PFSK-1 (cell line): ENCODE measurements at regions not wholly inside any gene's neighbourhood (a gene's known extent, or its start where the extent isn't known, plus 50 kb on each side); places are given as distances from the start of the nearest gene placed in this dataset.

Experiments
- FOXP2 ChIP-seq: optimal IDR thresholded peaks from 2 replicates; pipeline ENCODE3; 2011; ENCODE audit warnings: borderline replicate concordance, control low read depth, inconsistent platforms; ENCODE audit not compliant: insufficient read depth; ENCODE audit errors: extremely low read length, extremely low read depth
- POLR2AphosphoS5 ChIP-seq: IDR thresholded peaks from 2 replicates; pipeline ENCODE4 v1.6.1; 2012; ENCODE audit warnings: low read depth, mild to moderate bottlenecking, control low read depth, low read length, moderate library complexity
- SIN3A ChIP-seq: IDR thresholded peaks from 2 replicates; pipeline ENCODE4 v1.6.1; 2012; ENCODE audit warnings: mild to moderate bottlenecking, low read length, moderate library complexity, borderline replicate concordance; ENCODE audit not compliant: insufficient read depth
- TAF1 ChIP-seq: IDR thresholded peaks from 2 replicates; pipeline ENCODE4 v1.6.1; 2012; ENCODE audit warnings: low read length, control low read depth, borderline replicate concordance; ENCODE audit not compliant: insufficient read depth
- TF ChIP-seq, protein P1 (sequence below), 2 experiments: IDR thresholded peaks; 2 replicates each; pipeline versions ENCODE4 v1.6.1 to v1.8.0; 2011 to 2012; ENCODE audit warnings: low read depth in 2 of 2, low read length in 2 of 2, control low read depth in 1 of 2, inconsistent platforms in 1 of 2, mild to moderate bottlenecking in 1 of 2, moderate library complexity in 1 of 2; ENCODE audit not compliant: insufficient read depth in 1 of 2

DNA sequence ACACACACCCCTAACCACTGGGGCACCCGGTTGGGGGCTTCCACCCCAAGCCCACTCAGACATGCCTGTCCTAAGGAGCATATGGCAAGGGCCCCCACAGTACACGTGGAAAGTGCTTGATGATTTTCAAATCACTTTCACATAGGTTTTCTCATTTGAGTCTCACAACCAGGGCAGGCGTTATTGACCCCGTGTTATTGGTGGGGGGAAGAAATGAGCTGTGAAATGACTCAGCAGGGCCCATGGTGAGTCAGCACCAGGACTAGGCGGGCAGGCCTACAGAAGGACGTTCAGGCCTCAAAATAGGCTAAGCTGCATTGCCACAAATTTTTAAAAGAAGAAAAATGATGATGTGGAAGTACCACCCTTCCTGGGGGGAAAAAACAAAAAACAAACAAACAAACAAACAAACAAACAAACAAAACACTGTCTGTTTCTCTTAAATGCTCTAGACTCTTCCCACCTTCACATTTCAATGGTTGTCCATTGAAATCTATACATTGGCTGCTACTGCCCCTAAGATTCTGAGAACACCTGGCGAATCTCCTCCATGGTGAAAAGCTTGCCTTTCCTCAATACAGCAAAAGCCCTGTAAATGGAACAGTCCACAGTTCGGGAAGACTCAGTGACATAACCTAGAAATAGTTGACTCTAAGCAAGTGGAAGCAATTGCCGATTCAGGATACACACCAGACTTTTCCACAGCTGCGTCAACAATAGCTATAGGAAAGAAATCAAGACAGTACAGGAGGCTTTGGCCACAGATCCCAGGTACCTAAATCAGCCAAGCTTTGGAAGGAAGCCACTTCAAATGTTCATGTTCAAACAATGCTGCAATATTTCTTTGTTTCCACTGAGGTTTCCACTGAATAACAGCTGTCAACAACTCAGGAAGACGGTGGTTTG, 234.7 kb downstream of the TOMM20 start:
- TF ChIP-seq POLR2AphosphoS5, result no peak

DNA sequence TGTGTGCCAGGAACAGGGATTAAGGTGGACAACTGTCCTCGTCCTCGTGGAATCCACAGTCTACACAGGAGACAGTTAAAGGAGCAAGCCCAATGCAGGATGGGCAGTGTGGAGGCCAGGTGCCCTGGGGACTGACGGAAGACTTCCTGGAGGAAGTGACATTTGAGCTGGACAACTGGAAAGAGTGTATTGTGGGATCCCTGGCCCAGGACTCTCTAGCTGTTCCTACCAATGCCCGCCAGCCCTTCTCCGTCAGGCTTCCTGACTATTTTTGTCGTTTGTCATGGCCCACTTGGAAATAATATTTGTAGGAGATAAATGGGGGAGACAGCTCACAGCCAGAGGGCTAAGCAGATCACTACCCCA, 235.3 kb downstream of the TOMM20 start:
- TF ChIP-seq TAF1 (no peak), FOXP2 (no peak), POLR2AphosphoS5 (no peak), SIN3A (no peak)
- TF ChIP-seq, protein P1, sequence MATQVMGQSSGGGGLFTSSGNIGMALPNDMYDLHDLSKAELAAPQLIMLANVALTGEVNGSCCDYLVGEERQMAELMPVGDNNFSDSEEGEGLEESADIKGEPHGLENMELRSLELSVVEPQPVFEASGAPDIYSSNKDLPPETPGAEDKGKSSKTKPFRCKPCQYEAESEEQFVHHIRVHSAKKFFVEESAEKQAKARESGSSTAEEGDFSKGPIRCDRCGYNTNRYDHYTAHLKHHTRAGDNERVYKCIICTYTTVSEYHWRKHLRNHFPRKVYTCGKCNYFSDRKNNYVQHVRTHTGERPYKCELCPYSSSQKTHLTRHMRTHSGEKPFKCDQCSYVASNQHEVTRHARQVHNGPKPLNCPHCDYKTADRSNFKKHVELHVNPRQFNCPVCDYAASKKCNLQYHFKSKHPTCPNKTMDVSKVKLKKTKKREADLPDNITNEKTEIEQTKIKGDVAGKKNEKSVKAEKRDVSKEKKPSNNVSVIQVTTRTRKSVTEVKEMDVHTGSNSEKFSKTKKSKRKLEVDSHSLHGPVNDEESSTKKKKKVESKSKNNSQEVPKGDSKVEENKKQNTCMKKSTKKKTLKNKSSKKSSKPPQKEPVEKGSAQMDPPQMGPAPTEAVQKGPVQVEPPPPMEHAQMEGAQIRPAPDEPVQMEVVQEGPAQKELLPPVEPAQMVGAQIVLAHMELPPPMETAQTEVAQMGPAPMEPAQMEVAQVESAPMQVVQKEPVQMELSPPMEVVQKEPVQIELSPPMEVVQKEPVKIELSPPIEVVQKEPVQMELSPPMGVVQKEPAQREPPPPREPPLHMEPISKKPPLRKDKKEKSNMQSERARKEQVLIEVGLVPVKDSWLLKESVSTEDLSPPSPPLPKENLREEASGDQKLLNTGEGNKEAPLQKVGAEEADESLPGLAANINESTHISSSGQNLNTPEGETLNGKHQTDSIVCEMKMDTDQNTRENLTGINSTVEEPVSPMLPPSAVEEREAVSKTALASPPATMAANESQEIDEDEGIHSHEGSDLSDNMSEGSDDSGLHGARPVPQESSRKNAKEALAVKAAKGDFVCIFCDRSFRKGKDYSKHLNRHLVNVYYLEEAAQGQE (IDR thresholded peaks at IDR 0.05; ENCODE audit: insufficient read depth in 1 of 2, low read depth in 2 of 2, low read length in 2 of 2), result no peak

DNA sequence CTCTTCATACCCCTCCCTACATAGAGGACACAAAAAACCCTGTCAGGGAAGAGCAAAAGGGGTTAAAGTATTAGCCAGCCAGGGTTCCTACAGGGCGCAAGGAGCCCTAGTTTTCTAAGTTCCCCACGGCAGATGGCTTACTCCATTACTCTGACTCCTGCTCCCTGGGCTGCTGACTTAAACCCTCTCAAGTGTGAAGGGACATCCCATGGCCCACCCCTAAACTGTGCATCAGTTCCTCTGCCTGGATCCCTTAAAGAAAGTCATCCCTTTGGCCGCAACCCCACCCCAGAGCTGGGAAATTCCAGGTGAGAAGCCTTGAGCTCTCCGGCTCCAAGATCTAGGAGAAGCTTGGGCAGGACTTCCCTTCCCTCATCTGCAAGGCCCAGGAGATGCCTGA, 236.0 kb downstream of the TOMM20 start:
- TF ChIP-seq TAF1, result no peak

DNA sequence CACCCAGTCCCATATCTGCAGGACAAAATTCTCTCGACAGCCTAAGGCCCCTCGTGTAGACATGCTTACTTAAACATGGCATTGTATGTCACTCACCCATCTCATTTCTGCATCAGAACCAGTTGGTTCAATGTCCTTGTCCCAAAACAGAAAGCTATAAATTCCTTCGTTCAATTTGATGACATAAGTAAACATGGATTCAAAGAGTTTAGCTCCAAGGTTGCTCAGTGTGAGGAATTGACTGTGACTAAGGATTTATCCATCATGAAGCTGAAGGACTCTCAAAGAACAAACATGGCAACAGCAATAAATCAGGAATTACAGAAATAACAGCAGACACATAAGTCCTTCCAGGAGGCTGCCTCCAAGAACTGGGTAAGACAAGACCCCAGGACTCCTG, 237.2 kb downstream of the TOMM20 start:
- TF ChIP-seq, protein P1 (IDR thresholded peaks at IDR 0.05; ENCODE audit: insufficient read depth in 1 of 2, low read depth in 2 of 2, low read length in 2 of 2), result no peak
- TF ChIP-seq FOXP2 (no peak), TAF1 (no peak), SIN3A (no peak), POLR2AphosphoS5 (no peak)

DNA sequence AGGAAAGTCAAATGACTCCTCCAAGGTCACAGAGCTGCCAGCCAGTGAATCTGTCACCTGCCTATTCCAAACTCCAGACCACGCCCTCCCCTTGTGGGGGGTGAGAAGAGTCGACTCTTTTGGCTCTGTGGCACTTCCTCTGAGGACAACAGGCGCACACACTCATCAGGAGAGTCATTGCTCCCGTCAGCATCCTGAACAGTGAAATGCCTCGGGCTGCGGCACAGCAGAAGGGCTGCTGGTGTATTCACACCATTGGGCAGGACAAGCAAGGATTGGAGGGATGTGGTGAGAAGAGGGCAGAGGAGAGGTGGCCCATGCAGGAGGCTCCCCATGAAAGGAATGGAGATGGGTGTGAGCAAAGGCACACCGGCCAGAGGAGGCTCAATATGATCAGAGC, 239.0 kb downstream of the TOMM20 start:
- TF ChIP-seq FOXP2 (peak; percentile 12), TAF1 (no peak), POLR2AphosphoS5 (no peak), SIN3A (no peak)
- TF ChIP-seq, protein P1 (IDR thresholded peaks at IDR 0.05; ENCODE audit: insufficient read depth in 1 of 2, low read depth in 2 of 2, low read length in 2 of 2), result no peak

DNA sequence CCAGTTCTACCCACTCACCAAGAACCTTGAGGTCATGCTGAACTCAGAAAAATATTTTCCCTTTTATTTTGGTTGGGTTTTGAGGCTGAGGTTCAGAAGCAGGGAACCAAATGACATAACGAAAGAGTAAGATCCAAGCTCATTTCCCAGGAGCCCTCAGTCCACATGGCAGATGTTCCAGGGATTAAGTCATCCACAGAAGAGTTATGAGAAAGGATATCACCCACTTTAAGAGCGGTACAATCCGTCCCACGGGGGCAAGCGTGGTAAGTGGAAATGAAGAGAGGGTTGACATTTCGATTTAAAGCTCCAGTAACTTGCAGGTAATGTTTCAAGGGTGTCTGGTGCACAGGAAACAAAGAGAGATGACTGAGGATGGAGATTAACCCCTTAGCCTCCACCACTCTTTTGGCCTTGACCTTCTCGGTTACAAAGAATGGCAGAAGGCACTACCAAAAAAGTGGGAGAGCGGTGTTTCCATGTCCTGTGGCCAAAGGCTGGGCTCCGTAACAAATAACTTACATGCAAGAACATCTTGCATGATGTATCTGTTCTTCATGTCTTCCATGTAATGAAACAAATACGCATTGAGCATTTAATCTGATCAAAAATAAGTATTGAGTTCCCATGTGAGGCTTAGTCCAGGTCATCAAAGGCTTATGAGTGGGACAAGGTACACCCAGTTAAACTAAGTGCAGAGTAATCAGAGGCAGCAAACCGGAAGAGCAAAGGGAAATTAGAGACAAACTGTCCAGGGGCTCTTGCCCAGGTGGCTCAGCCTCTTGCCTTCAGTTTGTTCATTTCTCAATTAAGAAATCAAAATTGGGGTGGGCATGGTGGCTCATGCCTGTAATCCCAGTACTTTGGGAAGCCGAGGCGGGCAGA, 241.4 kb downstream of the TOMM20 start:
- TF ChIP-seq FOXP2, result no peak
- no peak for TF ChIP-seq POLR2AphosphoS5
- TF ChIP-seq SIN3A, result no peak
- TF ChIP-seq, protein P1 (IDR thresholded peaks at IDR 0.05; ENCODE audit: insufficient read depth in 1 of 2, low read depth in 2 of 2, low read length in 2 of 2), result no peak
- no peak for TF ChIP-seq TAF1
